ENCODE measurements at regions not wholly inside any gene's neighbourhood (a gene's known extent, or its start where the extent isn't known, plus 50 kb on each side); places are given as distances from the start of the nearest gene placed in this dataset.

- TF ChIP-seq, protein P1, sequence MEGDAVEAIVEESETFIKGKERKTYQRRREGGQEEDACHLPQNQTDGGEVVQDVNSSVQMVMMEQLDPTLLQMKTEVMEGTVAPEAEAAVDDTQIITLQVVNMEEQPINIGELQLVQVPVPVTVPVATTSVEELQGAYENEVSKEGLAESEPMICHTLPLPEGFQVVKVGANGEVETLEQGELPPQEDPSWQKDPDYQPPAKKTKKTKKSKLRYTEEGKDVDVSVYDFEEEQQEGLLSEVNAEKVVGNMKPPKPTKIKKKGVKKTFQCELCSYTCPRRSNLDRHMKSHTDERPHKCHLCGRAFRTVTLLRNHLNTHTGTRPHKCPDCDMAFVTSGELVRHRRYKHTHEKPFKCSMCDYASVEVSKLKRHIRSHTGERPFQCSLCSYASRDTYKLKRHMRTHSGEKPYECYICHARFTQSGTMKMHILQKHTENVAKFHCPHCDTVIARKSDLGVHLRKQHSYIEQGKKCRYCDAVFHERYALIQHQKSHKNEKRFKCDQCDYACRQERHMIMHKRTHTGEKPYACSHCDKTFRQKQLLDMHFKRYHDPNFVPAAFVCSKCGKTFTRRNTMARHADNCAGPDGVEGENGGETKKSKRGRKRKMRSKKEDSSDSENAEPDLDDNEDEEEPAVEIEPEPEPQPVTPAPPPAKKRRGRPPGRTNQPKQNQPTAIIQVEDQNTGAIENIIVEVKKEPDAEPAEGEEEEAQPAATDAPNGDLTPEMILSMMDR (conservative IDR thresholded peaks at IDR 0.05; ENCODE audit: low read length), result no peak
- TF ChIP-seq EZH2phosphoT487 (IDR thresholded peaks at IDR 0.05; ENCODE audit: borderline replicate concordance, low read depth, low read length), result no peak
Measured at GRCh38 chr9:14983599-14983998, 73.4 kb upstream of the FREM1 start.

All from OCI-LY7 (cell line).